ENCODE measurements at regions not wholly inside any gene's neighbourhood (a gene's known extent, or its start where the extent isn't known, plus 50 kb on each side); places are given as distances from the start of the nearest gene placed in this dataset.

DNA sequence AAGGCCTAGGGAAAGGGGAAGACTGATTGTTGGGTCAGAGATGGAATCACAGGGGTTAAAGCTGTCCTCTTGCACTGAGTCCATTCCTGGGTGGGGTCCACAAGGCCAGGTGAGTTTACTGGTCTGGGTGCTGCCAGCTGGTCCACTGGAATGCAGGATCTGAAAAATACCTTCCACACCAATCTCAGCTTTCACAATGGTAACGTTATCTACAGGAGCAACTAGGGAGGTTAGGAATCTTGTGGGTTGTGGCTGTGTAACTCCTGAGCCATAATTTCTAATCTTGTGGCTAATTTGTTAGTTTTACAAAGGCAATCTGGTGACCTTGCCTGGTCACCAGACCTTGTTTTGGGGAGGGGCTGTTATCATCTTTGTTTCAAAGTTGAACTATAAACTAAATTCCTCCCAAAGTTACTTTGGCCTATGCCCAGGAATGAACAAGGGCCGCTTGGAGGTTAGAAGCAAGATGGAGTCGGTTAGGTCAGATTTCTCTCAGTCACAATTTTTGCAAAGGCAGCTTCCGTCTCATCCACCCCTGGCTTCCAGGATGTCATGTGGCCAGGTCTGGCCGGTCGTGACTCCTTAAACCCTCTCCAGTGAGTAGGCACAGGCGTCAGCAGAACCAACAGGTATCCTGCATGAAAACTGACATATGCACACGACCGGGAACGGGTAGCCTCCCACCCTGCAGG, 123.3 kb upstream of the SH3BP4 start:
- Histone ChIP-seq H3K27ac (peak overlapping the region; percentile 11 to 71; a peak in 4 of 6 replicates), H3K4me3 (no peak overlapping the region), H3K4me2 (no peak overlapping the region), H3K4me1 (peaks cover 25% of the 10 kb centered on the region), H3K9me3 (no peaks in the 10 kb centered on the region)
- TF ChIP-seq HDAC2 (IDR thresholded peaks at IDR 0.05): no peak
- TF ChIP-seq FOSL2 (IDR thresholded peaks at IDR 0.05): no peak
- no peak for TF ChIP-seq FOSL2 (CRISPR knock-in tag; IDR thresholded peaks at IDR 0.05)
- TF ChIP-seq RARB (CRISPR knock-in tag; IDR thresholded peaks at IDR 0.05): no peak
- no peak for TF ChIP-seq ESRRA (IDR thresholded peaks at IDR 0.05; ENCODE audit: borderline replicate concordance, low read length)
- TF ChIP-seq, protein P1, sequence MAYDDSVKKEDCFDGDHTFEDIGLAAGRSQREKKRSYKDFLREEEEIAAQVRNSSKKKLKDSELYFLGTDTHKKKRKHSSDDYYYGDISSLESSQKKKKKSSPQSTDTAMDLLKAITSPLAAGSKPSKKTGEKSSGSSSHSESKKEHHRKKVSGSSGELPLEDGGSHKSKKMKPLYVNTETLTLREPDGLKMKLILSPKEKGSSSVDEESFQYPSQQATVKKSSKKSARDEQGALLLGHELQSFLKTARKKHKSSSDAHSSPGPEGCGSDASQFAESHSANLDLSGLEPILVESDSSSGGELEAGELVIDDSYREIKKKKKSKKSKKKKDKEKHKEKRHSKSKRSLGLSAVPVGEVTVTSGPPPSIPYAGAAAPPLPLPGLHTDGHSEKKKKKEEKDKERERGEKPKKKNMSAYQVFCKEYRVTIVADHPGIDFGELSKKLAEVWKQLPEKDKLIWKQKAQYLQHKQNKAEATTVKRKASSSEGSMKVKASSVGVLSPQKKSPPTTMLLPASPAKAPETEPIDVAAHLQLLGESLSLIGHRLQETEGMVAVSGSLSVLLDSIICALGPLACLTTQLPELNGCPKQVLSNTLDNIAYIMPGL (CRISPR knock-in tag; IDR thresholded peaks at IDR 0.05; ENCODE audit: borderline replicate concordance): no peak
- no peak for TF ChIP-seq FOSB (CRISPR knock-in tag; IDR thresholded peaks at IDR 0.05)
- no peak for TF ChIP-seq HEYL (CRISPR knock-in tag; IDR thresholded peaks at IDR 0.05)
- TF ChIP-seq SREBF2 (IDR thresholded peaks at IDR 0.05): no peak
- TF ChIP-seq, protein P2, sequence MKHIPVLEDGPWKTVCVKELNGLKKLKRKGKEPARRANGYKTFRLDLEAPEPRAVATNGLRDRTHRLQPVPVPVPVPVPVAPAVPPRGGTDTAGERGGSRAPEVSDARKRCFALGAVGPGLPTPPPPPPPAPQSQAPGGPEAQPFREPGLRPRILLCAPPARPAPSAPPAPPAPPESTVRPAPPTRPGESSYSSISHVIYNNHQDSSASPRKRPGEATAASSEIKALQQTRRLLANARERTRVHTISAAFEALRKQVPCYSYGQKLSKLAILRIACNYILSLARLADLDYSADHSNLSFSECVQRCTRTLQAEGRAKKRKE (CRISPR knock-in tag; IDR thresholded peaks at IDR 0.05; ENCODE audit: low read depth): no peak
- no peak for TF ChIP-seq SMC3 (IDR thresholded peaks at IDR 0.05)
- no peak for TF ChIP-seq RAD21 (conservative IDR thresholded peaks at IDR 0.05 in 1 of 2, IDR thresholded peaks at IDR 0.05 in 1 of 2)
- TF ChIP-seq MAZ (IDR thresholded peaks at IDR 0.05; ENCODE audit: borderline replicate concordance, low read depth, low read length): no peak
- no peak for ATAC-seq
- WGBS (ENCODE audit: missing lambda C conversion rate): 81% methylated on average over 10 of the region's 10 CpGs
- no peak for FAIRE-seq
- CTCF ChIA-PET: no interaction called here
- DNase-seq (ENCODE audit: low read depth in 1 of 2, low spot score in 1 of 2): no peak
- POLR2A ChIA-PET: no interaction called here

DNA sequence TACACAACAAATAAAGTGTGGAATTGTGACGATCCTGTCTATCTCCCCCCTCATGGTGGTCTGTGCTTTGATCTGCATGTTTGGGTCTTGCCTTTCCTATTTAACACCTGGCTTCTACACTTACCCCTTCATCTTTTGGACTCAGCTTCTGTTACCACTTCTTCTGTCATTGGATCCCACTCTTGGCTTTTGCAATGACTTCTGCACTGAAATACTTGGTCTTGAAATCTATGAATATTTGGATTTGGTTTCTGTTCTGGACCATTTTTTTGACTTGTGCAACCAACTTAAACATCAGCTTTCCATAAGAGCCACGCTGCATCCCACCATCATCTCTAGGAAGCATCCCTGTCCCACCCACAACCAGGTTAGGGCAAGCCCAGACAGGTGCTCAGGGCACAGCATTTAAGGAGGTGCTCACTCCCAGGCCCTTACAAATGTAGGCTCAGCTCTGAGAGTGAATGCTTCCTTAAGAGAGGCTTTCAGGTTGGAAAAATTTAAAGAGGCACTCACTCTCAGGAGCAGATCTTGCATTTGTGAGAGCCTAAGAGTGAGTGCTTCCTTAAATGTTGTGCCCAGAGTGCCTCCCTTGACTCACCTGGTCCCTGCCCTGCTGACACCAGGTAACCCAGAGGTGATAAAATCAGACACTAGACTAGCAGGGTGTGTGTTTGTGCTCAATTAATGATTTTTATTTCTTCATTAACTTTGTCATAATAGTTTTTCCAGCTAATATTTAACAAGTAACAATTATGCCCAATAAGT, 124.5 kb upstream of the SH3BP4 start:
- POLR2A ChIA-PET: no interaction called here
- WGBS (ENCODE audit: missing lambda C conversion rate): 77% methylated on average over 2 of the region's 2 CpGs
- TF ChIP-seq MAZ (IDR thresholded peaks at IDR 0.05; ENCODE audit: borderline replicate concordance, low read depth, low read length) (no peak), KDM1A (IDR thresholded peaks at IDR 0.05; ENCODE audit: low read depth) (no peak), CBX8 (IDR thresholded peaks at IDR 0.05) (no peak), CHD4 (IDR thresholded peaks at IDR 0.05; ENCODE audit: borderline replicate concordance) (no peak), RNF2 (IDR thresholded peaks at IDR 0.05; ENCODE audit: borderline replicate concordance, low read depth) (no peak), JUNB (IDR thresholded peaks at IDR 0.05) (no peak), EHMT2 (IDR thresholded peaks at IDR 0.05; ENCODE audit: low read depth) (no peak), CHD2 (IDR thresholded peaks at IDR 0.05; ENCODE audit: low read length, partially characterized antibody) (no peak)
- TF ChIP-seq, protein P3, sequence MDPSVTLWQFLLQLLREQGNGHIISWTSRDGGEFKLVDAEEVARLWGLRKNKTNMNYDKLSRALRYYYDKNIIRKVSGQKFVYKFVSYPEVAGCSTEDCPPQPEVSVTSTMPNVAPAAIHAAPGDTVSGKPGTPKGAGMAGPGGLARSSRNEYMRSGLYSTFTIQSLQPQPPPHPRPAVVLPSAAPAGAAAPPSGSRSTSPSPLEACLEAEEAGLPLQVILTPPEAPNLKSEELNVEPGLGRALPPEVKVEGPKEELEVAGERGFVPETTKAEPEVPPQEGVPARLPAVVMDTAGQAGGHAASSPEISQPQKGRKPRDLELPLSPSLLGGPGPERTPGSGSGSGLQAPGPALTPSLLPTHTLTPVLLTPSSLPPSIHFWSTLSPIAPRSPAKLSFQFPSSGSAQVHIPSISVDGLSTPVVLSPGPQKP (IDR thresholded peaks at IDR 0.05; ENCODE audit: low read depth, low read length): no peak
- TF ChIP-seq, protein P4, sequence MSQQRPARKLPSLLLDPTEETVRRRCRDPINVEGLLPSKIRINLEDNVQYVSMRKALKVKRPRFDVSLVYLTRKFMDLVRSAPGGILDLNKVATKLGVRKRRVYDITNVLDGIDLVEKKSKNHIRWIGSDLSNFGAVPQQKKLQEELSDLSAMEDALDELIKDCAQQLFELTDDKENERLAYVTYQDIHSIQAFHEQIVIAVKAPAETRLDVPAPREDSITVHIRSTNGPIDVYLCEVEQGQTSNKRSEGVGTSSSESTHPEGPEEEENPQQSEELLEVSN (IDR thresholded peaks at IDR 0.05; ENCODE audit: borderline replicate concordance, low read depth): no peak
- Histone ChIP-seq H3K4me1 (peaks cover 31% of the 10 kb centered on the region), H3K27ac (peak overlapping the region; percentile 34 to 71; a peak in 4 of 6 replicates), H3K4me2 (no peak overlapping the region), H3K9me3 (no peaks in the 10 kb centered on the region), H3K4me3 (no peak overlapping the region)
- no peak for ATAC-seq
- CTCF ChIA-PET: interaction anchor here (1.3 kb wide), 1 partner anchor 11 kb away, joined by 3 read pairs; no protein-coding TSS in a partner anchor
- DNase-seq (ENCODE audit: low read depth in 1 of 2, low spot score in 1 of 2): no peak
- FAIRE-seq: no peak
